ENCODE measurements at regions not wholly inside any gene's neighbourhood (a gene's known extent, or its start where the extent isn't known, plus 50 kb on each side); places are given as distances from the start of the nearest gene placed in this dataset.

DNA sequence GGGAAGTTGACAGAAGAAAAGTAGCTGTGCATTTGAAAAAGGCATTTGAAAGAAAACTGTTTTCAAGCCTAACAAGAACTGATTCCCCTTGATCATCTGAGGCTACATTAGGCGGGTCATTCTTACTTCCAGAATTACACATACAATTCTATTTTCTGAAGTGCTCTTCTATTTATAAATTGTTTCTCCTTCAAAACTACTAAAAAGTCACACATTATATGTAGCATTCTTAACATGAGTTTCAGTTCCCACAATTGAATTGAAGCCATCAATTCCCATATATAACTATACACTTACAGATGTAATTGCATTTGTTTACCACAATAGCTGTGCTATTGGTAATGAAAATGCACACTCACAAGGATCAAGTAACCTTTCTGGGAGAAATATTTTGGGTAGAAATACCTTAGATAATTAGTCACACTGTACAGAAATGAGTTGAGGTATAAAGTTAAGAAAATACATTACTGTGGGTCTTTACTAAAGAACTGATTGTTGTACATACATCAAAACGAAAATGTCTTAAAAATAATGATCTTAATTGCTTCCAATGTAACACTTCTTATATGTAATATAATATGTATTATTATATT, 1688.0 kb upstream of the AGA start (continued):
- TF ChIP-seq, protein P1, sequence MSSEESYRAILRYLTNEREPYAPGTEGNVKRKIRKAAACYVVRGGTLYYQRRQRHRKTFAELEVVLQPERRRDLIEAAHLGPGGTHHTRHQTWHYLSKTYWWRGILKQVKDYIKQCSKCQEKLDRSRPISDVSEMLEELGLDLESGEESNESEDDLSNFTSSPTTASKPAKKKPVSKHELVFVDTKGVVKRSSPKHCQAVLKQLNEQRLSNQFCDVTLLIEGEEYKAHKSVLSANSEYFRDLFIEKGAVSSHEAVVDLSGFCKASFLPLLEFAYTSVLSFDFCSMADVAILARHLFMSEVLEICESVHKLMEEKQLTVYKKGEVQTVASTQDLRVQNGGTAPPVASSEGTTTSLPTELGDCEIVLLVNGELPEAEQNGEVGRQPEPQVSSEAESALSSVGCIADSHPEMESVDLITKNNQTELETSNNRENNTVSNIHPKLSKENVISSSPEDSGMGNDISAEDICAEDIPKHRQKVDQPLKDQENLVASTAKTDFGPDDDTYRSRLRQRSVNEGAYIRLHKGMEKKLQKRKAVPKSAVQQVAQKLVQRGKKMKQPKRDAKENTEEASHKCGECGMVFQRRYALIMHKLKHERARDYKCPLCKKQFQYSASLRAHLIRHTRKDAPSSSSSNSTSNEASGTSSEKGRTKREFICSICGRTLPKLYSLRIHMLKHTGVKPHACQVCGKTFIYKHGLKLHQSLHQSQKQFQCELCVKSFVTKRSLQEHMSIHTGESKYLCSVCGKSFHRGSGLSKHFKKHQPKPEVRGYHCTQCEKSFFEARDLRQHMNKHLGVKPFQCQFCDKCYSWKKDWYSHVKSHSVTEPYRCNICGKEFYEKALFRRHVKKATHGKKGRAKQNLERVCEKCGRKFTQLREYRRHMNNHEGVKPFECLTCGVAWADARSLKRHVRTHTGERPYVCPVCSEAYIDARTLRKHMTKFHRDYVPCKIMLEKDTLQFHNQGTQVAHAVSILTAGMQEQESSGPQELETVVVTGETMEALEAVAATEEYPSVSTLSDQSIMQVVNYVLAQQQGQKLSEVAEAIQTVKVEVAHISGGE (CRISPR knock-in tag; IDR thresholded peaks at IDR 0.05) = no peak
- TF ChIP-seq, protein P2, sequence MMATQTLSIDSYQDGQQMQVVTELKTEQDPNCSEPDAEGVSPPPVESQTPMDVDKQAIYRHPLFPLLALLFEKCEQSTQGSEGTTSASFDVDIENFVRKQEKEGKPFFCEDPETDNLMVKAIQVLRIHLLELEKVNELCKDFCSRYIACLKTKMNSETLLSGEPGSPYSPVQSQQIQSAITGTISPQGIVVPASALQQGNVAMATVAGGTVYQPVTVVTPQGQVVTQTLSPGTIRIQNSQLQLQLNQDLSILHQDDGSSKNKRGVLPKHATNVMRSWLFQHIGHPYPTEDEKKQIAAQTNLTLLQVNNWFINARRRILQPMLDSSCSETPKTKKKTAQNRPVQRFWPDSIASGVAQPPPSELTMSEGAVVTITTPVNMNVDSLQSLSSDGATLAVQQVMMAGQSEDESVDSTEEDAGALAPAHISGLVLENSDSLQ (IDR thresholded peaks at IDR 0.05) = no peak
- TF ChIP-seq HCFC1 (IDR thresholded peaks at IDR 0.05; ENCODE audit: low read length) (no peak), GABPA (IDR thresholded peaks at IDR 0.05; ENCODE audit: low read depth) (no peak), ZBED1 (IDR thresholded peaks at IDR 0.05; ENCODE audit: borderline replicate concordance) (no peak), IRF4 (IDR thresholded peaks at IDR 0.05; ENCODE audit: low read depth, low read length) (no peak), ATF7 (IDR thresholded peaks at IDR 0.05; ENCODE audit: low read depth) (peak; percentile 86), CREM (IDR thresholded peaks at IDR 0.05; ENCODE audit: low read depth) (no peak), SREBF2 (IDR thresholded peaks at IDR 0.05; ENCODE audit: low read length) (no peak)
- TF ChIP-seq, protein P3, sequence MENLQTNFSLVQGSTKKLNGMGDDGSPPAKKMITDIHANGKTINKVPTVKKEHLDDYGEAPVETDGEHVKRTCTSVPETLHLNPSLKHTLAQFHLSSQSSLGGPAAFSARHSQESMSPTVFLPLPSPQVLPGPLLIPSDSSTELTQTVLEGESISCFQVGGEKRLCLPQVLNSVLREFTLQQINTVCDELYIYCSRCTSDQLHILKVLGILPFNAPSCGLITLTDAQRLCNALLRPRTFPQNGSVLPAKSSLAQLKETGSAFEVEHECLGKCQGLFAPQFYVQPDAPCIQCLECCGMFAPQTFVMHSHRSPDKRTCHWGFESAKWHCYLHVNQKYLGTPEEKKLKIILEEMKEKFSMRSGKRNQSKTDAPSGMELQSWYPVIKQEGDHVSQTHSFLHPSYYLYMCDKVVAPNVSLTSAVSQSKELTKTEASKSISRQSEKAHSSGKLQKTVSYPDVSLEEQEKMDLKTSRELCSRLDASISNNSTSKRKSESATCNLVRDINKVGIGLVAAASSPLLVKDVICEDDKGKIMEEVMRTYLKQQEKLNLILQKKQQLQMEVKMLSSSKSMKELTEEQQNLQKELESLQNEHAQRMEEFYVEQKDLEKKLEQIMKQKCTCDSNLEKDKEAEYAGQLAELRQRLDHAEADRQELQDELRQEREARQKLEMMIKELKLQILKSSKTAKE (IDR thresholded peaks at IDR 0.05; ENCODE audit: low read depth, poor library complexity, severe bottlenecking) = peak; percentile 56
- TF ChIP-seq, protein P4, sequence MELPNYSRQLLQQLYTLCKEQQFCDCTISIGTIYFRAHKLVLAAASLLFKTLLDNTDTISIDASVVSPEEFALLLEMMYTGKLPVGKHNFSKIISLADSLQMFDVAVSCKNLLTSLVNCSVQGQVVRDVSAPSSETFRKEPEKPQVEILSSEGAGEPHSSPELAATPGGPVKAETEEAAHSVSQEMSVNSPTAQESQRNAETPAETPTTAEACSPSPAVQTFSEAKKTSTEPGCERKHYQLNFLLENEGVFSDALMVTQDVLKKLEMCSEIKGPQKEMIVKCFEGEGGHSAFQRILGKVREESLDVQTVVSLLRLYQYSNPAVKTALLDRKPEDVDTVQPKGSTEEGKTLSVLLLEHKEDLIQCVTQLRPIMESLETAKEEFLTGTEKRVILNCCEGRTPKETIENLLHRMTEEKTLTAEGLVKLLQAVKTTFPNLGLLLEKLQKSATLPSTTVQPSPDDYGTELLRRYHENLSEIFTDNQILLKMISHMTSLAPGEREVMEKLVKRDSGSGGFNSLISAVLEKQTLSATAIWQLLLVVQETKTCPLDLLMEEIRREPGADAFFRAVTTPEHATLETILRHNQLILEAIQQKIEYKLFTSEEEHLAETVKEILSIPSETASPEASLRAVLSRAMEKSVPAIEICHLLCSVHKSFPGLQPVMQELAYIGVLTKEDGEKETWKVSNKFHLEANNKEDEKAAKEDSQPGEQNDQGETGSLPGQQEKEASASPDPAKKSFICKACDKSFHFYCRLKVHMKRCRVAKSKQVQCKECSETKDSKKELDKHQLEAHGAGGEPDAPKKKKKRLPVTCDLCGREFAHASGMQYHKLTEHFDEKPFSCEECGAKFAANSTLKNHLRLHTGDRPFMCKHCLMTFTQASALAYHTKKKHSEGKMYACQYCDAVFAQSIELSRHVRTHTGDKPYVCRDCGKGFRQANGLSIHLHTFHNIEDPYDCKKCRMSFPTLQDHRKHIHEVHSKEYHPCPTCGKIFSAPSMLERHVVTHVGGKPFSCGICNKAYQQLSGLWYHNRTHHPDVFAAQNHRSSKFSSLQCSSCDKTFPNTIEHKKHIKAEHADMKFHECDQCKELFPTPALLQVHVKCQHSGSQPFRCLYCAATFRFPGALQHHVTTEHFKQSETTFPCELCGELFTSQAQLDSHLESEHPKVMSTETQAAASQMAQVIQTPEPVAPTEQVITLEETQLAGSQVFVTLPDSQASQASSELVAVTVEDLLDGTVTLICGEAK (IDR thresholded peaks at IDR 0.05; ENCODE audit: borderline replicate concordance) = peak; percentile 39; the same call in 1 of the 2 replicates
- TF ChIP-seq, protein P5, sequence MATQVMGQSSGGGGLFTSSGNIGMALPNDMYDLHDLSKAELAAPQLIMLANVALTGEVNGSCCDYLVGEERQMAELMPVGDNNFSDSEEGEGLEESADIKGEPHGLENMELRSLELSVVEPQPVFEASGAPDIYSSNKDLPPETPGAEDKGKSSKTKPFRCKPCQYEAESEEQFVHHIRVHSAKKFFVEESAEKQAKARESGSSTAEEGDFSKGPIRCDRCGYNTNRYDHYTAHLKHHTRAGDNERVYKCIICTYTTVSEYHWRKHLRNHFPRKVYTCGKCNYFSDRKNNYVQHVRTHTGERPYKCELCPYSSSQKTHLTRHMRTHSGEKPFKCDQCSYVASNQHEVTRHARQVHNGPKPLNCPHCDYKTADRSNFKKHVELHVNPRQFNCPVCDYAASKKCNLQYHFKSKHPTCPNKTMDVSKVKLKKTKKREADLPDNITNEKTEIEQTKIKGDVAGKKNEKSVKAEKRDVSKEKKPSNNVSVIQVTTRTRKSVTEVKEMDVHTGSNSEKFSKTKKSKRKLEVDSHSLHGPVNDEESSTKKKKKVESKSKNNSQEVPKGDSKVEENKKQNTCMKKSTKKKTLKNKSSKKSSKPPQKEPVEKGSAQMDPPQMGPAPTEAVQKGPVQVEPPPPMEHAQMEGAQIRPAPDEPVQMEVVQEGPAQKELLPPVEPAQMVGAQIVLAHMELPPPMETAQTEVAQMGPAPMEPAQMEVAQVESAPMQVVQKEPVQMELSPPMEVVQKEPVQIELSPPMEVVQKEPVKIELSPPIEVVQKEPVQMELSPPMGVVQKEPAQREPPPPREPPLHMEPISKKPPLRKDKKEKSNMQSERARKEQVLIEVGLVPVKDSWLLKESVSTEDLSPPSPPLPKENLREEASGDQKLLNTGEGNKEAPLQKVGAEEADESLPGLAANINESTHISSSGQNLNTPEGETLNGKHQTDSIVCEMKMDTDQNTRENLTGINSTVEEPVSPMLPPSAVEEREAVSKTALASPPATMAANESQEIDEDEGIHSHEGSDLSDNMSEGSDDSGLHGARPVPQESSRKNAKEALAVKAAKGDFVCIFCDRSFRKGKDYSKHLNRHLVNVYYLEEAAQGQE (IDR thresholded peaks at IDR 0.05; ENCODE audit: low read depth, low read length) = no peak

Measured in GM12878 (cell line).